ENCODE measurements at regions not wholly inside any gene's neighbourhood (a gene's known extent, or its start where the extent isn't known, plus 50 kb on each side); places are given as distances from the start of the nearest gene placed in this dataset.
"Not testable (repeated sequence)": the region's sequence is repeated elsewhere in the genome, so short reads cannot be mapped to it uniquely, and the experiment has no call there.

DNA sequence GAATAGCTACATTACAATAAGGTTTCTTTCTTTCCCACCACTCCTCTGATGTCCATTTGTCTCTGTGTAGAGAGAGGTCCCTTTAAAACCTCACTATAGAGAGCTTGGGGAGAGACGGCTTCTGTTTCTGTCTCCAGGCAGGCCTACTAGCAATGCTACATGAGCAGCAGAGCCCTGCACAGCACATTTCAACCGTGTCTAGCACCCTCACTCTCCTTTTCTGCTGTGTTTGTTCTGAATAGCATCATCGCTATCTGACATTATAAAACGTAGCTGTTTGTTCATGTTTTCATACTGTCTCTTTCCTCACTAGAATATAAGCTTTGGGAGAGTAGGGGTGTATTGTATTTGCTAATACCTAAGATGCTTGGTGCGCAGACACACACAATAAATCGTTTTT, 487.8 kb upstream of the DPP6 start:
- Histone ChIP-seq H3K9me3 (no peaks in the 10 kb centered on the region), H3K4me1 (no peaks in the 10 kb centered on the region), H3K27me3 (no peaks in the 10 kb centered on the region), H3K27ac (no peak overlapping the region), H3K36me3 (no peaks in the 10 kb centered on the region), H3K4me3 (no peak overlapping the region)
- TF ChIP-seq, protein P1, sequence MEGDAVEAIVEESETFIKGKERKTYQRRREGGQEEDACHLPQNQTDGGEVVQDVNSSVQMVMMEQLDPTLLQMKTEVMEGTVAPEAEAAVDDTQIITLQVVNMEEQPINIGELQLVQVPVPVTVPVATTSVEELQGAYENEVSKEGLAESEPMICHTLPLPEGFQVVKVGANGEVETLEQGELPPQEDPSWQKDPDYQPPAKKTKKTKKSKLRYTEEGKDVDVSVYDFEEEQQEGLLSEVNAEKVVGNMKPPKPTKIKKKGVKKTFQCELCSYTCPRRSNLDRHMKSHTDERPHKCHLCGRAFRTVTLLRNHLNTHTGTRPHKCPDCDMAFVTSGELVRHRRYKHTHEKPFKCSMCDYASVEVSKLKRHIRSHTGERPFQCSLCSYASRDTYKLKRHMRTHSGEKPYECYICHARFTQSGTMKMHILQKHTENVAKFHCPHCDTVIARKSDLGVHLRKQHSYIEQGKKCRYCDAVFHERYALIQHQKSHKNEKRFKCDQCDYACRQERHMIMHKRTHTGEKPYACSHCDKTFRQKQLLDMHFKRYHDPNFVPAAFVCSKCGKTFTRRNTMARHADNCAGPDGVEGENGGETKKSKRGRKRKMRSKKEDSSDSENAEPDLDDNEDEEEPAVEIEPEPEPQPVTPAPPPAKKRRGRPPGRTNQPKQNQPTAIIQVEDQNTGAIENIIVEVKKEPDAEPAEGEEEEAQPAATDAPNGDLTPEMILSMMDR (IDR thresholded peaks at IDR 0.05): no peak
- intact Hi-C loops (cut with DNase I): no loop called here
- DNase-seq (ENCODE audit: low spot score in 2 of 2): no peak

DNA sequence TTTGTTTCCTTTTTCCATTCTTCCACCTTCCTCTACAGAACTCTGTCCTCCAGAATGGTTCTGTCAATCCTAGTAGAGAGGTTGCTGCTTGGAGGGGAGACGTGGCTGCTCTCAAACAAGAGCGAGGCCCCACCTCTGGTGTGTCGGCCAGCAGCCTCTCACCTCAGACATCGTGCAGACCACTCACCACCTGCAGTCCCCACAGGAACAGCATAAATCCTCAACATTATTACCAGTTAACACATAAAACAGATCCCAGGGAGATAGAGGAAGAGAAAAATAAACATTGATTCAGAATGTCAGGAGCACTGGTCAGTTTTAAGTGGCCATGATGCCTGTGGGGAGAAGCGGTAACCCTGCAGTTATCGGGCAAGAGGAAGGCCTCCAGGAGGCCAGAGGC, 485.9 kb upstream of the DPP6 start:
- H3K9me3 ChIP-seq: no peaks in the 10 kb centered on the region
- no peaks in the 10 kb centered on the region for H3K36me3 ChIP-seq
- no peak overlapping the region for H3K4me3 ChIP-seq
- no peak overlapping the region for H3K27ac ChIP-seq
- TF ChIP-seq, protein P1 (IDR thresholded peaks at IDR 0.05): no peak
- no peaks in the 10 kb centered on the region for H3K27me3 ChIP-seq
- intact Hi-C loops (cut with DNase I): no loop called here
- no peaks in the 10 kb centered on the region for H3K4me1 ChIP-seq
- no peak for DNase-seq (ENCODE audit: low spot score in 2 of 2)

GRCh38 chr7:153567426-153567825, 484.8 kb upstream of the DPP6 start:
- H3K27ac ChIP-seq: no peak overlapping the region
- no peak for DNase-seq (ENCODE audit: low spot score in 2 of 2)
- H3K4me3 ChIP-seq: no peak overlapping the region
- intact Hi-C loops (cut with DNase I): no loop called here
- H3K27me3 ChIP-seq: no peaks in the 10 kb centered on the region
- no peaks in the 10 kb centered on the region for H3K9me3 ChIP-seq
- no peaks in the 10 kb centered on the region for H3K4me1 ChIP-seq
- TF ChIP-seq, protein P1 (IDR thresholded peaks at IDR 0.05): no peak
- H3K36me3 ChIP-seq: no peaks in the 10 kb centered on the region

DNA sequence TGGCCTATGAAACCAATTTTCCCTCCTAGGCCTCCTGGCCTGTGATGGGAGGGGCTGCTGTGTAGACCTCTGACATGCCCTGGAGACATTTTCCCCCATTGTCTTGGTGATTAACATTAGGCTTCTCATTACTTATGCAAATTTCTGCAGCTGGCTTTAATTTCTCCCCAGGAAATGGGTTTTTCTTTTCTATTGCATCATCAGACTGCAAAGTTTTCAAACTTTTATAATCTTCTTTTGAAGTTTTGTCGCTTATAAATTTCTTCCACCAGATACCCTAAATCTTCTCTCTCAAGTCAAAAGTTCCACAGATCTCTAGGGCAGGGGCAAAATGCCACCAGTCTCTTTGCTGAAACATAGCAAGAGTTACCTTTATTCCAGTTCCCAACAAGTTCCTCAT, 482.7 kb upstream of the DPP6 start:
- H3K9me3 ChIP-seq; H3K4me1 ChIP-seq; H3K27me3 ChIP-seq; H3K36me3 ChIP-seq; DNase-seq (ENCODE audit: low spot score in 2 of 2); H3K4me3 ChIP-seq; H3K27ac ChIP-seq; intact Hi-C loops (cut with DNase I): not testable (repeated sequence)

GRCh38 chr7:153576096-153576495, 476.1 kb upstream of the DPP6 start:
- TF ChIP-seq, protein P1 (IDR thresholded peaks at IDR 0.05): no peak
- peaks cover 3 to 4% of the 10 kb centered on the region in 2 donors for H3K9me3 ChIP-seq
- no peaks in the 10 kb centered on the region for H3K4me1 ChIP-seq
- H3K27me3 ChIP-seq: no peaks in the 10 kb centered on the region
- no peak for DNase-seq (ENCODE audit: low spot score in 2 of 2)
- no peak overlapping the region for H3K4me3 ChIP-seq
- H3K36me3 ChIP-seq: no peaks in the 10 kb centered on the region
- H3K27ac ChIP-seq: no peak overlapping the region
- intact Hi-C loops (cut with DNase I): no loop called here

DNA sequence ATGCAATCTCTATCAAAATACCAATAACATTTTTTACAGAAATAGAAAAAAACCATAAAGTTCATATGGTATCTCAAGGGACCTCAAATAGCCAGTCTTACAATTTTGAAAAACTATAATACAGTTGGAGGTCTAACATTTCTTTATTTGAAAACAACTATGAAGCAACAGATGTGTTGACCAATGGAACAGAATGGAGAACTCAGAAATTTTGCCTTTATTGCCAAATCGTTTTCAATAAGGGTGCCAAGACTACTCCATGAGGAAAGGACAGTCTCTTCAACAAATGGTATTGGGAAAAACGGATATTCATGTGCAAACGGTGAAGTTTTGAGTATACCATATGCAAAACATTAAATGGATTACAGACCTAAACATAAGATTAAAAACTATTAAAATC, 470.8 kb upstream of the DPP6 start:
- Histone ChIP-seq H3K27me3 (no peaks in the 10 kb centered on the region), H3K4me3 (no peak overlapping the region), H3K4me1 (no peaks in the 10 kb centered on the region), H3K36me3 (no peaks in the 10 kb centered on the region), H3K9me3 (peaks cover 0 to 3% of the 10 kb centered on the region in 2 donors), H3K27ac (no peak overlapping the region)
- intact Hi-C loops (cut with DNase I): no loop called here
- TF ChIP-seq, protein P1 (IDR thresholded peaks at IDR 0.05): no peak
- no peak for DNase-seq (ENCODE audit: low spot score in 2 of 2)
